GM13976 (cell line): ENCODE measurements at regions not wholly inside any gene's neighbourhood (a gene's known extent, or its start where the extent isn't known, plus 50 kb on each side); places are given as distances from the start of the nearest gene placed in this dataset.

Source experiments
- DNase-seq: peaks from one replicate; pipeline ENCODE4 v3.0.0; 2012; ENCODE audit warnings: low spot score
- in situ Hi-C: fragments of 300-500 bp; cut with MboI; formaldehyde crosslinking; loops from one replicate; pipeline ENCODE4 v1.12.0; 2022; ENCODE audit warnings: low sequenced_read_pairs, mixed read lengths, inconsistent platforms; ENCODE audit not compliant: unreplicated experiment
- TF ChIP-seq, protein P1 (sequence below): IDR thresholded peaks from 2 replicates; pipeline ENCODE4 v1.5.1; 2012; ENCODE audit warnings: borderline replicate concordance, mild to moderate bottlenecking; ENCODE audit not compliant: insufficient read depth; ENCODE audit errors: extremely low read depth, missing control alignments, control extremely low read depth

DNA sequence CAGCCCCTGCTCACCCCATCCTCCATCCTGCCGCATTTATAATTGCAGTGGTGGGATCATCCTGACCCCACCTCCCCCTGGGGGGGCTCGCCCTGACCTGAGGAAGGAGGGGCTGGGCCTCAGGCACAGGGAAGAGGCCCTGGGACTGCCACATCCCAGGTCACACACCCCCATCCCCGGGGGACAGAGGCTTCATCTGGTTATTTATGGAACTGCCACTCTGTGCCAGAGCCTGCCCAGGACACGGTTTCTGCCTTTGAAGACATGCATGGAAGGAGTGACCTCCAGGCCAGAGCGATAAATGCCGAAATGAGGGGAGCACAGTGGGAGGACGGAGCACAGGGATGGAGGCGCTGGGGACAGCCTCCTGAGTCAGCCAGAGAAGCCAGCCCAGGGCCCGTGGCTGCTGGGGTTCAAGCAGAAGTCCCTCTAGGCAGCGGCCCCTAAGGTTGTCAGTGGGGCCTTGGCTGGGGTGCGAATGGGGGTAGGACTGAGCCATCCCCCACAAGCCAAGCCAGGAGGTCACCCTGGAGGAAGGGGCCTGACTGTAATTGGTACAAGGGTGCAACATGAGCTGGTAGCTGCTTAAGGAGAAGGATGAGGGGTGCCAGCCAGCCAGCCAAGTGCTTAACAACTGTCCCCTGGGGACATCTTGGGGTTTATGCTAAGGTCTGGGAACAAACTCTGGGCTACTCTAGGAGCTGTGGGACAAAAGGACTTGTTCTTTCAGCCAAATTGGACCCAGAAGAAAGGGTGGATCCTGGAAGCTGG lies 51.4 kb upstream of the SHISAL1 start:
- in situ Hi-C loops, result no loop called here
- TF ChIP-seq, protein P1, sequence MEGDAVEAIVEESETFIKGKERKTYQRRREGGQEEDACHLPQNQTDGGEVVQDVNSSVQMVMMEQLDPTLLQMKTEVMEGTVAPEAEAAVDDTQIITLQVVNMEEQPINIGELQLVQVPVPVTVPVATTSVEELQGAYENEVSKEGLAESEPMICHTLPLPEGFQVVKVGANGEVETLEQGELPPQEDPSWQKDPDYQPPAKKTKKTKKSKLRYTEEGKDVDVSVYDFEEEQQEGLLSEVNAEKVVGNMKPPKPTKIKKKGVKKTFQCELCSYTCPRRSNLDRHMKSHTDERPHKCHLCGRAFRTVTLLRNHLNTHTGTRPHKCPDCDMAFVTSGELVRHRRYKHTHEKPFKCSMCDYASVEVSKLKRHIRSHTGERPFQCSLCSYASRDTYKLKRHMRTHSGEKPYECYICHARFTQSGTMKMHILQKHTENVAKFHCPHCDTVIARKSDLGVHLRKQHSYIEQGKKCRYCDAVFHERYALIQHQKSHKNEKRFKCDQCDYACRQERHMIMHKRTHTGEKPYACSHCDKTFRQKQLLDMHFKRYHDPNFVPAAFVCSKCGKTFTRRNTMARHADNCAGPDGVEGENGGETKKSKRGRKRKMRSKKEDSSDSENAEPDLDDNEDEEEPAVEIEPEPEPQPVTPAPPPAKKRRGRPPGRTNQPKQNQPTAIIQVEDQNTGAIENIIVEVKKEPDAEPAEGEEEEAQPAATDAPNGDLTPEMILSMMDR, result no peak
- DNase-seq, result no peak

DNA sequence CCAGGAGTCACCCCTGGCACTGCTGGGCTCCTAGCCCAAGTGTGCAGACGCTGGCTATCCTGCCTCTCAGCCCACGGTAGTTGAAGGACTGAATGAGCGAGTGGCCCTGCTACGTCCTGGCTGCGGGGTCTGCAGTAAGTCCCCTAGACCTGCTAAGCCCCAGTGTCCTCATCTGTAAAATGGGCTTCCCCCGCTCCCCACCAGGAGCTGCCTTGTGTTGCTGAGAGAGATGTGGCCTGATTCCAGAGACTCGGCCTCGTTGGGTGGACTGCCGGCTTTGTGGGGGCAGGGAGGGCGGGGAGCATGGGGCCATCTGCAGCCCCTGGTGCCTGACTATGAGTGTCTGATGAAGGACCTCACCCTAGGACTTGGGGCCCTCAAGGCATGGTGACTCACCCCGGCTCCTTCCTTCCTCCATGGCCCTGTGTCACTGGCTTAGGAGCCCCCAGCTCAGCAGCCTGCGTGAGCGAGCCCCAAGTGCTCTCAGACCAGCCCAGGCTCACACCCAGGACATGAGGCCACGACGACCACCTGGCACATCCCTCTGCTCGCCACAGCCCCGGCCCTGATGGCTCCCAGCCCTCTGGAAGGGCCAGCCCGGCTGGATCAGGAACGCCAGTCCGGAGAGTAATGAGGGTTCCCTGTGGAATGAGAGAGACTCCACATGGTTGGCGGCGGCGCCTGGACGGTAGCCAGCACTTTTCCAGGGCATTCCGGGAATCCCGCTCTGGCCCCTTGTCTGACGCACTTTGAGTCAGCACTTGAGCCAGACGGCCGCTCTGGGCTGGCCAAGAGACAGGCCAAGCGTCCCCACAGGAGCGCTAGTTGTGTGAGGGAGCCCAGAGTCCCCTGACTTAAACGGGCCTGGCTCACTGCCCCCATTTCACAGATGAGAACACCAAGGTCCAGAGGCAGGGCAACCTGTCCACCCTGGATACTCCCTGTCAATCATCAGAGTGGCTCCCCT lies 50.5 kb upstream of the SHISAL1 start:
- in situ Hi-C loops, result no loop called here
- no peak for DNase-seq
- TF ChIP-seq, protein P1, result no peak

DNA sequence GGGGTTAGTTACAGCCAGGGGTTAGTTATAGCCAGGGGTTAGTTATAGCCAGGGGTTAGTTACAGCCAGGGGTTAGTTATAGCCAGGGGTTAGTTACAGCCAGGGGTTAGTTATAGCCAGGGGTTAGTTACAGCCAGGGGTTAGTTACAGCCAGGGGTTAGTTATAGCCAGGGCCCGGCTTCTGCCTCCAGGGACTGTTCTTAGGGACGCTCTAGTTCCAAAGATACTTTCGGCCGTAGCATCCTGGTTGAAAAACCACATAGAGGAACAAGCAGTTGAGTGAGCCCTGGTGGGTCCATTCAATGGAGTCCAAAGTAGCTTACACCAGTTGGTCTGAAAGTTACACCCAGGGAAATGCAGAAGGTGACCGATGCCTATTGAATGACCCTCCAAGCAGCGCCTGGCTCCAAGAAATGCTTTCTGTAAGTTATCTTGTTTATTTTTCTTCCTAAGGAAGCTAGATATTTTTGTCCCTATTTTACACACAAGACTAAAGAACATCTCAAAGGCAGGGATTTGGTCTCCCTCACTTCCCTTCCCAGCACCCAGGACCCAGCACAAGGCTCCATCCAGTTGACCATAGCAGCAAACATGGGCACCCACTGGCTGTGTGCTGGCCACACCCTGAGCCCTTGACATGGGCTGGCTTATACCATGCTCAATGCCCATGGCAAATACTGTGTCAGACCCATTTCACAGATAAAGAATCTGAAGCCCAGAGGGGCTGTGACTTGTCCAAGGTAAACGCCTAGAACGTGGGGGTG lies 49.7 kb upstream of the SHISAL1 start:
- in situ Hi-C loops, result no loop called here
- no peak for DNase-seq
- TF ChIP-seq, protein P1, result no peak
